ENCODE measurements at regions not wholly inside any gene's neighbourhood (a gene's known extent, or its start where the extent isn't known, plus 50 kb on each side); places are given as distances from the start of the nearest gene placed in this dataset.

GRCh38 chr6:100965067-100965466 is 83.9 kb upstream of the ASCC3 start:
- H3K4me3 ChIP-seq (ENCODE audit: low read length in 2 of 2), result no peak overlapping the region
- H3K4me1 ChIP-seq (ENCODE audit: insufficient read depth, low read length), result no peaks in the 10 kb centered on the region
- Mint-ChIP-seq H3K27ac (no peak overlapping the region), H3K9me3 (peaks cover 0 to 15% (median 6%) of the 10 kb centered on the region in 8 donors), H3K36me3 (no peaks in the 10 kb centered on the region), H3K27me3 (peaks cover 3 to 14% of the 10 kb centered on the region in 2 donors), H3K4me3 (no peak overlapping the region), H3K4me1 (no peaks in the 10 kb centered on the region)
- no peak for DNase-seq
- H3K36me3 ChIP-seq (ENCODE audit: insufficient read depth, low read length), result no peaks in the 10 kb centered on the region
- H3K9me3 ChIP-seq (ENCODE audit: control insufficient read depth in 1 of 2, low read length in 2 of 2), result no peaks in the 10 kb centered on the region
- no peak overlapping the region for H3K27ac ChIP-seq (ENCODE audit: low read depth, low read length)
- CTCF ChIA-PET (ENCODE audit: partially characterized antibody), result no interaction called here
- no peaks in the 10 kb centered on the region for H3K27me3 ChIP-seq (ENCODE audit: insufficient read depth, low read length)
- POLR2A ChIA-PET (ENCODE audit: partially characterized antibody), result no interaction called here
- intact Hi-C loops (cut with micrococcal nuclease), result no loop called here

- H3K36me3 Mint-ChIP-seq, result no peaks in the 10 kb centered on the region
- no peak overlapping the region for H3K4me3 ChIP-seq (ENCODE audit: low read length in 2 of 2)
- H3K36me3 ChIP-seq (ENCODE audit: insufficient read depth, low read length), result no peaks in the 10 kb centered on the region
- no peaks in the 10 kb centered on the region for H3K4me1 Mint-ChIP-seq
- H3K9me3 Mint-ChIP-seq, result peaks cover 0 to 28% (median 8%) of the 10 kb centered on the region in 8 donors
- DNase-seq, result no peak
- H3K9me3 ChIP-seq (ENCODE audit: control insufficient read depth in 1 of 2, low read length in 2 of 2), result no peaks in the 10 kb centered on the region
- no peaks in the 10 kb centered on the region for H3K27me3 ChIP-seq (ENCODE audit: insufficient read depth, low read length)
- intact Hi-C loops (cut with micrococcal nuclease), result no loop called here
- H3K27ac Mint-ChIP-seq, result no peak overlapping the region
- no peak overlapping the region for H3K27ac ChIP-seq (ENCODE audit: low read depth, low read length)
- peaks cover 2 to 12% of the 10 kb centered on the region in 2 donors for H3K27me3 Mint-ChIP-seq
- H3K4me1 ChIP-seq (ENCODE audit: insufficient read depth, low read length), result no peaks in the 10 kb centered on the region
- H3K4me3 Mint-ChIP-seq, result no peak overlapping the region
- ChIA-PET CTCF (ENCODE audit: partially characterized antibody) (no interaction called here), POLR2A (ENCODE audit: partially characterized antibody) (no interaction called here)
Measured at GRCh38 chr6:100968949-100969348, 87.8 kb upstream of the ASCC3 start.

- CTCF ChIA-PET (ENCODE audit: partially characterized antibody), result no interaction called here
- intact Hi-C loops (cut with micrococcal nuclease), result no loop called here
- no peaks in the 10 kb centered on the region for H3K4me1 Mint-ChIP-seq
- Histone ChIP-seq H3K4me3 (ENCODE audit: low read length in 2 of 2) (no peak overlapping the region), H3K27ac (ENCODE audit: low read depth, low read length) (no peak overlapping the region), H3K4me1 (ENCODE audit: insufficient read depth, low read length) (no peaks in the 10 kb centered on the region), H3K9me3 (ENCODE audit: control insufficient read depth in 1 of 2, low read length in 2 of 2) (no peaks in the 10 kb centered on the region), H3K27me3 (ENCODE audit: insufficient read depth, low read length) (no peaks in the 10 kb centered on the region), H3K36me3 (ENCODE audit: insufficient read depth, low read length) (no peaks in the 10 kb centered on the region)
- H3K9me3 Mint-ChIP-seq, result peaks cover 0 to 4% (median 0%) of the 10 kb centered on the region in 8 donors
- DNase-seq, result no peak
- H3K4me3 Mint-ChIP-seq, result peak overlapping the region in 1 of 8 donors; percentile 11
- no peaks in the 10 kb centered on the region for H3K27me3 Mint-ChIP-seq
- no peaks in the 10 kb centered on the region for H3K36me3 Mint-ChIP-seq
- POLR2A ChIA-PET (ENCODE audit: partially characterized antibody), result no interaction called here
- no peak overlapping the region for H3K27ac Mint-ChIP-seq
Measured at GRCh38 chr6:100979267-100979666, 98.1 kb upstream of the ASCC3 start.

- Mint-ChIP-seq H3K9me3 (peaks cover 0 to 6% (median 0%) of the 10 kb centered on the region in 8 donors), H3K4me3 (no peak overlapping the region), H3K27me3 (peaks cover 0 to 1% of the 10 kb centered on the region in 2 donors), H3K27ac (no peak overlapping the region), H3K36me3 (no peaks in the 10 kb centered on the region), H3K4me1 (no peaks in the 10 kb centered on the region)
- intact Hi-C loops (cut with micrococcal nuclease), result no loop called here
- POLR2A ChIA-PET (ENCODE audit: partially characterized antibody), result no interaction called here
- no peak for DNase-seq
- H3K27ac ChIP-seq (ENCODE audit: low read depth, low read length), result no peak overlapping the region
- H3K4me3 ChIP-seq (ENCODE audit: low read length in 2 of 2), result no peak overlapping the region
- no peaks in the 10 kb centered on the region for H3K9me3 ChIP-seq (ENCODE audit: control insufficient read depth in 1 of 2, low read length in 2 of 2)
- H3K4me1 ChIP-seq (ENCODE audit: insufficient read depth, low read length), result no peaks in the 10 kb centered on the region
- CTCF ChIA-PET (ENCODE audit: partially characterized antibody), result no interaction called here
- H3K27me3 ChIP-seq (ENCODE audit: insufficient read depth, low read length), result no peaks in the 10 kb centered on the region
- H3K36me3 ChIP-seq (ENCODE audit: insufficient read depth, low read length), result no peaks in the 10 kb centered on the region
Measured at GRCh38 chr6:100980949-100981348, 99.8 kb upstream of the ASCC3 start.

- H3K27me3 ChIP-seq (ENCODE audit: insufficient read depth, low read length), result no peaks in the 10 kb centered on the region
- Mint-ChIP-seq H3K27me3 (peaks cover 0 to 1% of the 10 kb centered on the region in 2 donors), H3K36me3 (no peaks in the 10 kb centered on the region), H3K4me3 (no peak overlapping the region), H3K9me3 (peaks cover 0 to 6% (median 0%) of the 10 kb centered on the region in 8 donors), H3K27ac (no peak overlapping the region), H3K4me1 (no peaks in the 10 kb centered on the region)
- CTCF ChIA-PET (ENCODE audit: partially characterized antibody), result no interaction called here
- H3K36me3 ChIP-seq (ENCODE audit: insufficient read depth, low read length), result no peaks in the 10 kb centered on the region
- intact Hi-C loops (cut with micrococcal nuclease), result no loop called here
- H3K9me3 ChIP-seq (ENCODE audit: control insufficient read depth in 1 of 2, low read length in 2 of 2), result no peaks in the 10 kb centered on the region
- no peak for DNase-seq
- H3K4me3 ChIP-seq (ENCODE audit: low read length in 2 of 2), result no peak overlapping the region
- no peak overlapping the region for H3K27ac ChIP-seq (ENCODE audit: low read depth, low read length)
- POLR2A ChIA-PET (ENCODE audit: partially characterized antibody), result no interaction called here
- H3K4me1 ChIP-seq (ENCODE audit: insufficient read depth, low read length), result no peaks in the 10 kb centered on the region
Measured at GRCh38 chr6:100986921-100987320, 105.8 kb upstream of the ASCC3 start.

GRCh38 chr6:100987556-100987955 is 106.4 kb upstream of the ASCC3 start:
- H3K9me3 Mint-ChIP-seq, result peaks cover 0 to 6% (median 0%) of the 10 kb centered on the region in 8 donors
- DNase-seq, result no peak
- intact Hi-C loops (cut with micrococcal nuclease), result no loop called here
- ChIA-PET CTCF (ENCODE audit: partially characterized antibody) (no interaction called here), POLR2A (ENCODE audit: partially characterized antibody) (no interaction called here)
- H3K27ac ChIP-seq (ENCODE audit: low read depth, low read length), result no peak overlapping the region
- H3K4me1 Mint-ChIP-seq, result no peaks in the 10 kb centered on the region
- H3K9me3 ChIP-seq (ENCODE audit: control insufficient read depth in 1 of 2, low read length in 2 of 2), result no peaks in the 10 kb centered on the region
- H3K36me3 Mint-ChIP-seq, result no peaks in the 10 kb centered on the region
- H3K27ac Mint-ChIP-seq, result no peak overlapping the region
- no peaks in the 10 kb centered on the region for H3K27me3 ChIP-seq (ENCODE audit: insufficient read depth, low read length)
- peaks cover 0 to 3% of the 10 kb centered on the region in 2 donors for H3K27me3 Mint-ChIP-seq
- H3K4me3 ChIP-seq (ENCODE audit: low read length in 2 of 2), result no peak overlapping the region
- no peak overlapping the region for H3K4me3 Mint-ChIP-seq
- H3K36me3 ChIP-seq (ENCODE audit: insufficient read depth, low read length), result no peaks in the 10 kb centered on the region
- no peaks in the 10 kb centered on the region for H3K4me1 ChIP-seq (ENCODE audit: insufficient read depth, low read length)

- Histone ChIP-seq H3K36me3 (ENCODE audit: insufficient read depth, low read length) (no peaks in the 10 kb centered on the region), H3K27ac (ENCODE audit: low read depth, low read length) (no peak overlapping the region), H3K27me3 (ENCODE audit: insufficient read depth, low read length) (no peaks in the 10 kb centered on the region), H3K4me3 (ENCODE audit: low read length in 2 of 2) (no peak overlapping the region), H3K4me1 (ENCODE audit: insufficient read depth, low read length) (no peaks in the 10 kb centered on the region), H3K9me3 (ENCODE audit: control insufficient read depth in 1 of 2, low read length in 2 of 2) (no peaks in the 10 kb centered on the region)
- H3K36me3 Mint-ChIP-seq, result no peaks in the 10 kb centered on the region
- ChIA-PET POLR2A (ENCODE audit: partially characterized antibody) (no interaction called here), CTCF (ENCODE audit: partially characterized antibody) (no interaction called here)
- no peak overlapping the region for H3K4me3 Mint-ChIP-seq
- intact Hi-C loops (cut with micrococcal nuclease), result no loop called here
- peaks cover 0 to 3% of the 10 kb centered on the region in 2 donors for H3K27me3 Mint-ChIP-seq
- H3K9me3 Mint-ChIP-seq, result peaks cover 0 to 7% (median 0%) of the 10 kb centered on the region in 8 donors
- H3K27ac Mint-ChIP-seq, result no peak overlapping the region
- no peak for DNase-seq
- H3K4me1 Mint-ChIP-seq, result no peaks in the 10 kb centered on the region
Measured at GRCh38 chr6:100988391-100988984, 107.4 kb upstream of the ASCC3 start.

GRCh38 chr6:100990070-100990469 is 108.9 kb upstream of the ASCC3 start:
- Mint-ChIP-seq H3K9me3 (peaks cover 0 to 4% (median 0%) of the 10 kb centered on the region in 8 donors), H3K4me3 (no peak overlapping the region), H3K4me1 (no peaks in the 10 kb centered on the region), H3K27ac (no peak overlapping the region), H3K36me3 (no peaks in the 10 kb centered on the region), H3K27me3 (peaks cover 0 to 3% of the 10 kb centered on the region in 2 donors)
- intact Hi-C loops (cut with micrococcal nuclease), result no loop called here
- ChIA-PET CTCF (ENCODE audit: partially characterized antibody) (no interaction called here), POLR2A (ENCODE audit: partially characterized antibody) (no interaction called here)
- Histone ChIP-seq H3K4me1 (ENCODE audit: insufficient read depth, low read length) (no peaks in the 10 kb centered on the region), H3K36me3 (ENCODE audit: insufficient read depth, low read length) (no peaks in the 10 kb centered on the region), H3K27ac (ENCODE audit: low read depth, low read length) (no peak overlapping the region), H3K4me3 (ENCODE audit: low read length in 2 of 2) (no peak overlapping the region), H3K27me3 (ENCODE audit: insufficient read depth, low read length) (no peaks in the 10 kb centered on the region), H3K9me3 (ENCODE audit: control insufficient read depth in 1 of 2, low read length in 2 of 2) (no peaks in the 10 kb centered on the region)
- no peak for DNase-seq

All from CD4-positive, alpha-beta memory T cell (primary cell).